NCI-H226 (cell line): ENCODE measurements at regions not wholly inside any gene's neighbourhood (a gene's known extent, or its start where the extent isn't known, plus 50 kb on each side); places are given as distances from the start of the nearest gene placed in this dataset.
A peak's percentile ranks its signal among the peaks of the same experiment; 100 is the strongest.
"Not testable (repeated sequence)": the region's sequence is repeated elsewhere in the genome, so short reads cannot be mapped to it uniquely, and the experiment has no call there.

ENCODE experiments used
- DNase-seq: peaks from one replicate; pipeline ENCODE4 v3.0.0-alpha.2; 2015

DNA sequence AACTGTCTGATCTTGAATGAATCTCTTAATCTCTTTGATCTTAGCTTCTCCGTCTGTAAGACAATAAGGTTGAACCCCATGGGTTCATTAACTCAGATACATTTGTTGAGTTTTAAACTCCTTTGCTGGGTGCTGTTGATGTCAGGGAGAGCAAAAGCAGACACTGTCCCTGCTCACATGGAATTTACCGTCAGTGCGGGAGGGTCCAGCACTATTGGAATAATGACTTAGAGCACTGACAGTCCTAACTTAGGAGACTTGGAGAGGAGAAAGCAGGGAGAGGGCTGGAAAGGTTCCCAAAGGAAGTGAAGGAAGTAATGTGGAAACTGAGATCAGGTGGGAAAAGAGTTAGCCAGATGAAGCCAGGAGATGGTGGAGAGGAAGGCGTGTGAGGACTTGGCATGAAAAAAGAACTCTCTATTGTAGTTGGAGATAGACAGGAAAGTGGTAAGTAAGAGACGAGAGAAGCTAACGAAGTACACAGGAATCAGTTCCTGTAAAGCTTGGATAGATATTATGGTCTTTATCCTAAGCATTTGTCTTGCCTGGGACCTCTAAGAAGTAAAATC is 141.4 kb upstream of the SERTAD2 start:
- DNase-seq, result no peak

DNA sequence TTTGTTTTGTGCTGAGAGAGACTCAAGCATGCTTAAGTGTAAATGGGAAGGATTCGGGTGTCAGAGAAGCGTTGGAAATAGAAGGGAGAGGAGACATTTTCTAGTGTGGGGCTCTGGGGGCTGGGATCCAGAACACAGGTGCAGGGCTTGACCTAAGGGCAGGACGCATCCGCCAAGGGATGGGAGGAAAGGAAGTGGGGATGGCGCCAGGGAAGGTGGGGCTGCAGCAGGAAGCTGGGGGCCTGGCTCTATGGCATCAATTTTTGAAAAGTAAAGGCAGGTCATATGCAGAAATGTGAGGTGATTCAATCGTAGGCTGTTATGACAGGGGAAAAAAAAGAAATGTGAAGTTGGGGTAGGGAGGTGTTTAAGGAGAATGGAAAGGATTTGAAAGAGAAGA is 143.2 kb upstream of the SERTAD2 start:
- DNase-seq, result no peak

DNA sequence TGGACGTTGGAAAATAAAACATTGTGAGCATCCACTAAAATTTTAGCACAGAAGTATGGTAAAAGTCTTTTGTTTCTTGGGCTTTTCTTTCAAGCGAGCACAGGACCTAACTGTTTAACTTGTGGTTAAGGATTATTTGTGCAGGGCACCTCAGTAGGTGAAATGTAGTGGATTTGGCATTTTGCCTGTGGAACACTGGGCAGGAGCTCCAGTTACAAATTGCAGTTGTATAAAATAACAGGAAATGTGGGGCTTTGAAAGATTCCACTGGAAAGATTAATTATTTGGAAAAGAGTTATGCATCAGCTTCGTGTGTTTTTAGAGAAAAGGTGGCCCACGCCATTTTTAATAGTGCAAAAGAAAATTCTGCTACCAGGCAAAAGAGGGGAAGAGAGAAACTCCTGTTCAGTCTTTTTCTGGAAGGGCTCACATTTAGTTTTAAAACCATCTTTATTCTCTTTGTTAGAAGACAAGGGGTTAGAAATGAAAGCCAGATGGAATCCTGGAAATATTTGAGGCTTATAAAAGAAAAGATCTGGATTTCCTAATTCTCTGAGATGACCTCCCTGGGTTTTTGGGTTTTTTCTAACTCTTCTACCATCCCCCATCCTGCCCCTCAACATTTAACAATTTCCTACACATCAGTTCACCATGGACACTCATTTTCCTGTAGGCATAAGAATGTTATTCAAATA is 144.3 kb upstream of the SERTAD2 start:
- DNase-seq, result peak; percentile 52

DNA sequence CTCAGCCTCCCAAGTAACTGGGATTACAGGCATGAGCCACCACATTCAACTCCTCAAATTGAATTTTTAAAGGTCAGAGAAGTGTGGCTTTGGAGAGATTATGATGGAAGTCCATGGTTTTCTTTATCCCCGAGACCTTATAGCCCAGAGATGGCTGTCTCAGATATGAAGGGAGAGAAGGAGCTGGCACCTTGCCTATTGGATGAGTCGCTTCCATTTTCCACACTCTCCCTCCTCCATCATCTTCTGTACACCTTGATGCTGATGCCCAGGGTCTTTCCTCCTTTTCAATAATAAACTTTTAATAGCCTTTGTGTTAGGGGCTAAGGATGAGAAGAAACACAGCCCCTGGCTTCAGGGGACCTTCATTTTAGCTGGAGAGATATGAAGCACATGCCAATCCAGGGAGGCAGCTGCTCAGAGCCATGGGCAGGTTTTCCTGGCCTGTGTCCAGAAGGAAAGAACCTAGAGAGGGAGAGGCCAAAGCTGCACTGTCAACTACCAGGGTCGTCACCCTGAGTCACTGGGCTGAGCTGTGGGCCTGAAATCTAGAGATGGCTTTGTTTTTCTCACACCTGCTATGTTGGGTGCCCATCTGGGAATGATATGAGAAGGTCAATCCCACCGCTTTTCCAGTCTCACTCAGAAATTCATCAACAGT is 146.0 kb upstream of the SERTAD2 start:
- no peak for DNase-seq

GRCh38 chr2:64803776-64804175 is 150.1 kb upstream of the SERTAD2 start:
- DNase-seq, result no peak

DNA sequence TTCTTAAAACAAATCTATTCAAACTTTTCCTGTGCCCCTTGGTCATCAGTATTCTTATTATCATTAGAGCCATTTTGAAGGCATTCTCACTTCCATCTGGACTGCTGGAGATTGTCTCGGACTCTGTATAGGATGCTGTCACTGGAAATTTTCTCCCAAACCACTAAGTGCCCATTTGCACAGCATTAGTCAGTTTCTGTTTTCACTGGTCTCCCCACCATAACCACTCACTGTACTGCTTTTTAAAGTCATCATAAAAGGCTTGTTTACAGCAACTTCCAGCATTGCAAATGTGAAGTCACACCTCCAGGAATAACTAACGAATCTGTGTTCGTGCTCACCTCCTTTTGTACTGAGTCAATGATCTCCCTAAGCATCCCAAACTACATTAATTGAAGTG is 150.9 kb upstream of the SERTAD2 start:
- no peak for DNase-seq

DNA sequence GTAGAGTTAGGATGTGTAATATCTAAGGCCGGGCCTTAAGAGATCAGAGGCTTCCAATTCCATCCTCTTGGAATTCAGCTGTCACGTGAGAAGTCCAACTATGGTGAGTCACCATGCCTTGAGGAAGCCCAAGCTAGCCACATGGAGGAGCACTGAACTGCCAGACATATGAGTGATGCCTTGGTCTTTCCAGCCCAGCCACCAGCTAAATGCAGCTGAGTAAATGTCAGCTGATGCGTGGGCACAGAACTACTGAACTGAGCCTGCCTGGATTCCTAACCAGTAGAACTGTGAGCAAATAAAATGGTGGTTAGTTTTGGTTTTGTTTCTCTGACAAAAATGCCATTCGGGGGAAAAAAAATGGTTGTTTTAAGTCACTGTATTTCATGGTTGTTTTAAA is 153.7 kb upstream of the SERTAD2 start:
- peak; percentile 99 for DNase-seq

GRCh38 chr2:64808092-64808491 is 154.4 kb upstream of the SERTAD2 start:
- no peak for DNase-seq

DNA sequence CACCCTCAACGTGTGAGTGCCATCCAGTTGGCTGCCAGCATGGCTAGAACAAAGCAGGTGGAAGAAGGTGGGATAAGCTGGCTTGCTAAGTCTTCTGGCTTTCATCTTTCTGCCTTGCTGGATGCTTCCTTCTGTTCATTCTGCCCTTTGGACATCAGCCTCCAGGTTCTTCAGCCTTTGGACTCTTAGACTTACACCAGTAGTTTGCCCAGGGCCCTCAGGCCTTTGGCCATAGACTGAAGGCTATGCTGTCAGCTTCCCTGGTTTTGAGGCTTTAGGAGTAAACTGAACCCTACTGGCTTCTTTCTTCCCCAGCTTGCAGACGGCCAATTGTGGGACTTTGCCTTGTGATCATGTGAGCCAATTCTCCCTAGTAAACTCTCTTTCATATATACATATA is 155.0 kb upstream of the SERTAD2 start:
- no peak for DNase-seq

- DNase-seq, result no peak
Measured at GRCh38 chr2:64809216-64809615, 155.5 kb upstream of the SERTAD2 start.

DNA sequence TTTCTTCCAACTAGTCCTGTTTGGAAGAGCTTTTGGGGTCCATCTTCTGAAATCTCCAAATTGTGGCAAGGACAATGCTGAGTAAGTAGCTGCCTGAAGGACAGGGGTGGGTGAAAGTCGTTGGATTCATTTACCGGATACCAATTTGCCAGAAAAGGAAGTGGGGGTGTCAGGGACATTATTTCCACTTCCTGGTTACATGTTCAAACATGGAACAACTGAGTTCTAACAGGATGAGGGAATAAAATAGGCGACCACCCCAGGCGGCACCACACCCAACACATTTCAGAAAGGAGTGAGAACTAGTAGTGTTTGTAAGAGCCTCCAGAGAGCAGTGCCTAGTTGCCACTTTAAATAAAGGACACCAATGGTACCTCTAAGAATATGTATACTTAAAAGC is 158.6 kb upstream of the SERTAD2 start:
- DNase-seq, result no peak

- DNase-seq, result no peak
Measured at GRCh38 chr2:64814007-64814406, 160.3 kb upstream of the SERTAD2 start.

DNA sequence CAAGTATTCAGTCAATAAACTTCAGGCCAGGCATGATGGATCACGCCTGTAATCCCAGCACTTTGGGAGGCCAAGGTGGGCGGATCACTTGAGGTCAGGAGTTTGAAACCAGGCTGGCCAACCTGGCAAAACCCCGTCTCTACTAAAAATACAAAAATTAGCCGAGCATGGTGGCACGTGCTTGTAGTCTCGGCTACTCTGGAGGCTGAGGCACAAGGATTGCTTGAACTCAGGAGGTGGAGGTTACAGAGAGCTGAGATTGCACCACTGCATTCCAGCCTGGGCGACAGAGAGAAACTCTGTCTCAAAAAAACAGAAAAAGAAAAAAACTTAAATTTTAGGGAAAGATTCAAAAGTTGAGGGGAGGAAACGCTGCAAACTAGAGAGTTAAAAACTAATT is 162.8 kb upstream of the SERTAD2 start:
- not testable (repeated sequence) for DNase-seq

- DNase-seq, result no peak
Measured at GRCh38 chr2:64817453-64817852, 163.7 kb upstream of the SERTAD2 start.

GRCh38 chr2:64818664-64819060 is 164.9 kb upstream of the SERTAD2 start:
- no peak for DNase-seq

DNA sequence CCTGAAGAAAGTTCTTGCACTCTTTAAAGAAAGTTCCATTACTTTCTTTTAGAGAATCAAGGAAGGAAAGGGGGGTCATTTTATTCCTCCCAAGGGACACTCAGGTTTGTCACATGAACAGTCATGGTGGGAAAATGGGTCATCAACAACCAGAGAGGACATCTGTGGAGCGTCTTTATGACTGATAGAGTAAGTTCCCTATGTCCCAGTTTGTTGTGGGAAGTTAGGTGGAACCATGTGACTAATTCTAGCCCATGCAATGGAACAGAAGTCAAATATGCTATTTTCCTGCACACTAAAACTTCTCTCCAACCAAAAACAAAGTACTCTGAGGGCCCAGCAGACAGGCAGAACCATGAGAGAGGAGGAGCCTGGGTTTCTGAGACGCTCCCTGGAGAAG is 165.6 kb upstream of the SERTAD2 start:
- DNase-seq, result no peak

- DNase-seq, result no peak
Measured at GRCh38 chr2:64819774-64820688, 166.3 kb upstream of the SERTAD2 start.

- no peak for DNase-seq
Measured at GRCh38 chr2:64820901-64821300, 167.2 kb upstream of the SERTAD2 start.

- DNase-seq, result no peak
Measured at GRCh38 chr2:64823794-64824193, 165.4 kb upstream of the SLC1A4 start.

DNA sequence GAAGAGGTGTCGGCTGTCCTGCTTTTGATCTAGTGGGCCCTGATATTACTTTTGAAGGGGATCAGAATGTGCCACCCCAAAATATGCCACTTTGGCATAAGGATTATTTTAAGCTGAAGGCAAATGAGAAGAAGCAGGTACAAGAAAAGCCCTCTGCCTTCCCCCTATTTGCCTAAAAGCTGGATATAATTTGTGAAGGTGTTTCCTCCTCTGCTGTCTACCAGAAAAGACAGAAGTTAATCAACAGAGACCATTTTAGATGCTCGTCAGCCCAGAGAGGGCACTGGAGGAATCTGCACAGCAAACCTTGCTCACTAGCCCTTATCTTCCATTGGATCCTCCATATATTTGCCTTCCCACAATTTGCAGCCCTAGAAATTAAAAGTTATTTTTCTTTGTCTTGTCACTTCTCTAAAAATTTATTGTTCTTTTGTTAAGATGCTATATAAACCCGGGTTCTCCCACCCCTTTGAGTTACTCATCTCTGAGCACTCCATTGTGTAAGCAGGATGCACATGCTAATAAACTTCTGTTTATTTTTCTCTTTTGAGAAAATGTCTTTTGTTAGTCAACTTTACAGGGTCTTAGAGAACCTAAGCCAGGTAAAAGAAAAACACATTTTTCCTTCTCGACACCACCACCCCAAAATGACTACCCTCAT is 163.2 kb upstream of the SLC1A4 start:
- DNase-seq, result no peak

DNA sequence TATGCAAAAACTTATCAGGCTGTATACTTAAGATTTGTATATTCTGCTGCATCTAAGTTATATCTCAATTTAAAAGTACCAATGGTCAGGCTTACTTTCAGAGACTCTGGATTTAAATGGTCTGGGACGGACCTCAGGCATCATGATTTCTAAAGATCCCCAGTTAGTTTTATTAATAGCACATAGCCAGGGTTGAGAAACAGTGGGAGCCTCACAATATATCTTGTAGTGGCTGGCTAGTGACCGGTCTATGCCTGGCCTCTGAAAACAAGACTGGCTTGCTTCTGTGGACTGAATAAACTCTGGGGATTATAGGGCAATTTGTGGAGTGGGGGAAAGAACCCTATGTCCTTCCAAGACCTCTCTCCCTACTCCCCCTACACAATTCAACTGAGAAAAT is 162.5 kb upstream of the SLC1A4 start:
- no peak for DNase-seq

DNA sequence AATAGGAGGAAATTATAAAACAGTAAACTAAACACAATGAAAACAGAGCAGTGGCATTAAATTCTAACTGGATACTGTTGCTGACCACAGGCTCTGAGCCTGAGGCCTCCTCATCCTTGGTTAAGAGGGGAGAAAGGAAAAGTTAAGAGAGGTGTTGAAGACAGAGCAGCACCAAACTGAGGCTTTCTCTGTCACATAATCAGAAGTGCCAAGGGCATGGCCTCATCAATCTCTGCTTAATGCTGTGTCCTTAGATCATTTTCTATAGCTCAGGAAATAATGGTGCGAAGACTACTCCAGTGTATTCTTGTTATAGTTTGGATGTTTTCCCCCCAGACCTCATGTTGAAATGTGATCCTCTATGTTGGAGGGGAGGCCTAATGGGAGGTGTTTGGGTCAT is 160.9 kb upstream of the SLC1A4 start:
- no peak for DNase-seq

- DNase-seq, result no peak
Measured at GRCh38 chr2:64829525-64829924, 159.7 kb upstream of the SLC1A4 start.
